ENCODE measurements at regions not wholly inside any gene's neighbourhood (a gene's known extent, or its start where the extent isn't known, plus 50 kb on each side); places are given as distances from the start of the nearest gene placed in this dataset.

- intact Hi-C loops (cut with DNase I) = no loop called here
- Histone ChIP-seq H3K4me1 (peaks cover 0 to 14% (median 0%) of the 10 kb centered on the region in 9 donors), H3K9me3 (no peaks in the 10 kb centered on the region), H3K4me3 (no peak overlapping the region), H3K27ac (no peak overlapping the region), H3K36me3 (no peaks in the 10 kb centered on the region), H3K27me3 (no peaks in the 10 kb centered on the region)
- WGBS, 2 donors = 75 to 82% methylated on average over 2 of the region's 2 CpGs
- DNase-seq (no peak), ATAC-seq (no peak)
- no peak for TF ChIP-seq CTCF (IDR thresholded peaks at IDR 0.05)
Observed at GRCh38 chr2:41899189-41899588, 148.6 kb upstream of the PKDCC start.

GRCh38 chr2:41900101-41900577 is 147.7 kb upstream of the PKDCC start:
- Histone ChIP-seq H3K4me1 (peaks cover 0 to 14% (median 0%) of the 10 kb centered on the region in 9 donors), H3K27me3 (no peaks in the 10 kb centered on the region), H3K4me3 (no peak overlapping the region), H3K27ac (no peak overlapping the region), H3K36me3 (no peaks in the 10 kb centered on the region), H3K9me3 (no peaks in the 10 kb centered on the region)
- no peak for TF ChIP-seq CTCF (IDR thresholded peaks at IDR 0.05)
- intact Hi-C loops (cut with DNase I) = no loop called here
- no peak for DNase-seq
- 65 to 71% methylated on average over 1 of the region's 1 CpG for WGBS, 2 donors
- no peak for ATAC-seq

- DNase-seq (no peak), ATAC-seq (no peak)
- Histone ChIP-seq H3K4me3 (no peak overlapping the region), H3K9me3 (no peaks in the 10 kb centered on the region), H3K27ac (no peak overlapping the region), H3K4me1 (peaks cover 0 to 16% (median 5%) of the 10 kb centered on the region in 9 donors), H3K27me3 (no peaks in the 10 kb centered on the region), H3K36me3 (no peaks in the 10 kb centered on the region)
- TF ChIP-seq CTCF (IDR thresholded peaks at IDR 0.05) = no peak
- intact Hi-C loops (cut with DNase I) = no loop called here
- 92 to 94% methylated on average over 2 of the region's 2 CpGs for WGBS, 2 donors
Observed at GRCh38 chr2:41902897-41903296, 144.9 kb upstream of the PKDCC start.

GRCh38 chr2:41903474-41904135 is 144.2 kb upstream of the PKDCC start:
- Histone ChIP-seq H3K27me3 (no peaks in the 10 kb centered on the region), H3K27ac (no peak overlapping the region), H3K36me3 (no peaks in the 10 kb centered on the region), H3K4me1 (peaks cover 0 to 16% (median 5%) of the 10 kb centered on the region in 9 donors), H3K4me3 (no peak overlapping the region), H3K9me3 (no peaks in the 10 kb centered on the region)
- intact Hi-C loops (cut with DNase I) = no loop called here
- no peak for ATAC-seq
- DNase-seq = no peak
- no peak for TF ChIP-seq CTCF (IDR thresholded peaks at IDR 0.05)

All from heart right ventricle (tissue), 16 donors.